Smooth muscle cell (in vitro differentiated cells): ENCODE measurements at regions not wholly inside any gene's neighbourhood (a gene's known extent, or its start where the extent isn't known, plus 50 kb on each side); places are given as distances from the start of the nearest gene placed in this dataset.

ENCODE experiments used
- DNase-seq: peaks from one replicate; lab custom pipeline; 2025; ENCODE audit not compliant: unreplicated experiment; lab: John Stamatoyannopoulos, UW
- H2AFZ ChIP-seq: fragments of 200-600 bp; sonication (generic); 2 replicates; pipeline ENCODE4 v1.6.0; 2016; ENCODE audit warnings: antibody characterized with exemption, low read depth, mild to moderate bottlenecking
- H3F3A ChIP-seq: fragments of 200-600 bp; sonication (generic); 2 replicates; pipeline ENCODE4 v1.6.0; 2017; ENCODE audit warnings: antibody characterized with exemption, low read depth
- H3K27ac ChIP-seq: fragments of 200-600 bp; sonication (generic); 2 replicates; pipeline ENCODE4 v1.5.1; 2016; ENCODE audit warnings: low read depth, mild to moderate bottlenecking
- H3K27me3 ChIP-seq: fragments of 200-600 bp; sonication (generic); 2 replicates; pipeline ENCODE4 v1.6.1; 2016; ENCODE audit warnings: low read depth, mild to moderate bottlenecking
- H3K36me3 ChIP-seq: fragments of 200-600 bp; sonication (generic); 2 replicates; pipeline ENCODE4 v1.5.1; 2016; ENCODE audit warnings: low read depth
- H3K4me1 ChIP-seq: fragments of 200-600 bp; sonication (generic); 2 replicates; pipeline ENCODE4 v1.5.1; 2016; ENCODE audit warnings: low read depth
- H3K4me2 ChIP-seq: fragments of 200-600 bp; sonication (generic); 2 replicates; pipeline ENCODE4 v1.6.0; 2016; ENCODE audit warnings: mild to moderate bottlenecking
- H3K4me3 ChIP-seq: fragments of 200-600 bp; sonication (generic); 2 replicates; pipeline ENCODE4 v1.5.1; 2016; ENCODE audit warnings: mild to moderate bottlenecking
- H3K79me2 ChIP-seq: fragments of 200-600 bp; sonication (generic); 2 replicates; pipeline ENCODE4 v1.6.0; 2016; ENCODE audit warnings: low read depth, mild to moderate bottlenecking
- H3K9ac ChIP-seq: fragments of 200-600 bp; sonication (generic); 2 replicates; pipeline ENCODE4 v1.6.0; 2016; ENCODE audit warnings: low read depth
- H3K9me3 ChIP-seq: fragments of 200-600 bp; sonication (generic); replicated peaks from 2 replicates; pipeline ENCODE4 v1.5.1; 2016; ENCODE audit warnings: low read depth
- H4K20me1 ChIP-seq: fragments of 200-600 bp; sonication (generic); 2 replicates; pipeline ENCODE4 v1.6.0; 2016; ENCODE audit warnings: low read depth
- WGBS: methylation state at CpG from one replicate; pipeline ENCODE4 v1.1.7; 2016; ENCODE audit warnings: low lambda C conversion rate; 5-methylcytosine and 5-hydroxymethylcytosine counted together
- TF ChIP-seq, protein P1 (sequence below): fragments of 200-600 bp; sonication (generic); IDR thresholded peaks from 2 replicates; pipeline ENCODE4 v1.5.1; 2017; ENCODE audit warnings: borderline replicate concordance, mild to moderate bottlenecking, antibody characterized with exemption; ENCODE audit not compliant: insufficient read depth, poor library complexity, severe bottlenecking

DNA sequence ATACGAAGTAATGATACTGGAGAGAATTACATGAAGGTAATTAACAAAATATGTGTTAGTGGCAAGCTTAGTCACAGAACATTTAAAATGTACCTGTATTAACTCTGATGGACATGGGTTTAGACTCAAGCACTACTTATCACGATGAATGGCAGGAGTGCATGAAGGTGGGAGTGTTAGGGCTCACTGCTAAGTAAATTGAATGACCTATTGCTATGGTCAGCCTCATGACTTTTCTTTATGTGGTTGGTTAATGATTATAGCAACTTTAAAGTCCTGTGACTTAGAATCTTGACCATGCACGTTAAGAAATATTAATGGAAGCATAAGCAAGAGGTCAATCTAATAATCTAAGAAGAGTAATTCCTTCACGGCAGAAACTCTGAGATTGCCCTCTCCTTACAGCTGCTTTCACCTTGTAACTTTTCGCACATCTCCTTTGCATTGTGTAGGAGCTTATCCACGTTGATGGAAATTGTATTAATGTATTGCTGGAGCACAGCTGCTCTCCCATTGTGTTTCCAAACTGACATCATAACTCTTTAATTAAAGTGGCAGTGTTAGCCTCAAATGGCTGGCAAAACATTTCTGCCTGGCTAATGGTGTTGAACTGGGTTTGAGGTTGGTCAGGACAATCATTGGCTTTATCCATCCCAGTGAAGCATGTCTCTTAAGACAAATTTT, 114.5 kb downstream of the RXFP2 start:
- Histone ChIP-seq H3K4me1 (no peaks in the 10 kb centered on the region), H3K79me2 (no peaks in the 10 kb centered on the region), H3K4me2 (no peak overlapping the region), H3F3A (no peaks in the 10 kb centered on the region), H3K9me3 (no peaks in the 10 kb centered on the region), H3K9ac (no peak overlapping the region), H3K36me3 (no peaks in the 10 kb centered on the region), H3K4me3 (no peak overlapping the region), H3K27ac (no peak overlapping the region), H4K20me1 (no peaks in the 10 kb centered on the region), H3K27me3 (peaks cover 20% of the 10 kb centered on the region), H2AFZ (no peak overlapping the region)
- DNase-seq: no peak
- TF ChIP-seq, protein P1, sequence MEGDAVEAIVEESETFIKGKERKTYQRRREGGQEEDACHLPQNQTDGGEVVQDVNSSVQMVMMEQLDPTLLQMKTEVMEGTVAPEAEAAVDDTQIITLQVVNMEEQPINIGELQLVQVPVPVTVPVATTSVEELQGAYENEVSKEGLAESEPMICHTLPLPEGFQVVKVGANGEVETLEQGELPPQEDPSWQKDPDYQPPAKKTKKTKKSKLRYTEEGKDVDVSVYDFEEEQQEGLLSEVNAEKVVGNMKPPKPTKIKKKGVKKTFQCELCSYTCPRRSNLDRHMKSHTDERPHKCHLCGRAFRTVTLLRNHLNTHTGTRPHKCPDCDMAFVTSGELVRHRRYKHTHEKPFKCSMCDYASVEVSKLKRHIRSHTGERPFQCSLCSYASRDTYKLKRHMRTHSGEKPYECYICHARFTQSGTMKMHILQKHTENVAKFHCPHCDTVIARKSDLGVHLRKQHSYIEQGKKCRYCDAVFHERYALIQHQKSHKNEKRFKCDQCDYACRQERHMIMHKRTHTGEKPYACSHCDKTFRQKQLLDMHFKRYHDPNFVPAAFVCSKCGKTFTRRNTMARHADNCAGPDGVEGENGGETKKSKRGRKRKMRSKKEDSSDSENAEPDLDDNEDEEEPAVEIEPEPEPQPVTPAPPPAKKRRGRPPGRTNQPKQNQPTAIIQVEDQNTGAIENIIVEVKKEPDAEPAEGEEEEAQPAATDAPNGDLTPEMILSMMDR: no peak
- 93% methylated on average over 6 of the region's 6 CpGs for WGBS

- no peaks in the 10 kb centered on the region for H4K20me1 ChIP-seq
- H3K4me2 ChIP-seq: no peak overlapping the region
- no peaks in the 10 kb centered on the region for H3K36me3 ChIP-seq
- no peak overlapping the region for H2AFZ ChIP-seq
- no peak overlapping the region for H3K4me3 ChIP-seq
- H3K9ac ChIP-seq: no peak overlapping the region
- no peak overlapping the region for H3K27ac ChIP-seq
- WGBS: 86% methylated on average over 5 of the region's 5 CpGs
- H3K9me3 ChIP-seq: no peaks in the 10 kb centered on the region
- TF ChIP-seq, protein P1: no peak
- H3K27me3 ChIP-seq: no peaks in the 10 kb centered on the region
- no peaks in the 10 kb centered on the region for H3K79me2 ChIP-seq
- no peaks in the 10 kb centered on the region for H3F3A ChIP-seq
- no peak for DNase-seq
- no peaks in the 10 kb centered on the region for H3K4me1 ChIP-seq
Measured at GRCh38 chr13:31859571-31859970, 120.2 kb downstream of the RXFP2 start.

DNA sequence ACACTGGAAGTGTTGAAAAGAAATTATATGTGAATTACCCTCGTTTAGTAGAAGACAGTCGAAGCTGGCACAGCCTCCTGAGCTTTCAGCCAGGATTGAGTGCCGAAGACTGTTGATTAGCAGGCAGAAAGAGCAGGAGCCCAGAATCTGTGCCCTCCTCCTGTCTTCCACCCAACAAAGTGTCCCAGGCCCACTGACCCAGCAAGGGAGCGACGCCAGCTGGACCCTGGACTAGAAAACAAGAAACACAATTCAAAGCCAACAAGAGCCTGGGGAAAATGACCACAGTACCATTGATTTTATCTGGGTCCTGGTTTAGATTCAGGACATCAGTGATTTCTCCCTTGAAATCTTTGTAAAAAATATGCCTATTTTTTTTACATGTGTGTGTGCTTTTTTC, 120.7 kb downstream of the RXFP2 start:
- no peaks in the 10 kb centered on the region for H3K36me3 ChIP-seq
- TF ChIP-seq, protein P1: no peak
- DNase-seq: no peak
- no peak overlapping the region for H3K9ac ChIP-seq
- H4K20me1 ChIP-seq: no peaks in the 10 kb centered on the region
- no peaks in the 10 kb centered on the region for H3K79me2 ChIP-seq
- H3K27me3 ChIP-seq: no peaks in the 10 kb centered on the region
- H3K9me3 ChIP-seq: no peaks in the 10 kb centered on the region
- H2AFZ ChIP-seq: no peak overlapping the region
- no peak overlapping the region for H3K4me3 ChIP-seq
- WGBS: 89% methylated on average over 5 of the region's 5 CpGs
- no peak overlapping the region for H3K27ac ChIP-seq
- no peaks in the 10 kb centered on the region for H3F3A ChIP-seq
- no peaks in the 10 kb centered on the region for H3K4me1 ChIP-seq
- no peak overlapping the region for H3K4me2 ChIP-seq

GRCh38 chr13:31862828-31863227, 123.5 kb downstream of the RXFP2 start:
- H3F3A ChIP-seq: no peaks in the 10 kb centered on the region
- H3K9ac ChIP-seq: no peak overlapping the region
- H3K36me3 ChIP-seq: no peaks in the 10 kb centered on the region
- DNase-seq: no peak
- no peaks in the 10 kb centered on the region for H4K20me1 ChIP-seq
- H3K79me2 ChIP-seq: no peaks in the 10 kb centered on the region
- H3K27ac ChIP-seq: no peak overlapping the region
- WGBS: 94% methylated on average over 3 of the region's 3 CpGs
- H3K4me2 ChIP-seq: no peak overlapping the region
- H3K9me3 ChIP-seq: no peaks in the 10 kb centered on the region
- H2AFZ ChIP-seq: no peak overlapping the region
- H3K27me3 ChIP-seq: no peaks in the 10 kb centered on the region
- no peak overlapping the region for H3K4me3 ChIP-seq
- TF ChIP-seq, protein P1: no peak
- no peaks in the 10 kb centered on the region for H3K4me1 ChIP-seq
